ENCODE measurements at regions not wholly inside any gene's neighbourhood (a gene's known extent, or its start where the extent isn't known, plus 50 kb on each side); places are given as distances from the start of the nearest gene placed in this dataset.

DNA sequence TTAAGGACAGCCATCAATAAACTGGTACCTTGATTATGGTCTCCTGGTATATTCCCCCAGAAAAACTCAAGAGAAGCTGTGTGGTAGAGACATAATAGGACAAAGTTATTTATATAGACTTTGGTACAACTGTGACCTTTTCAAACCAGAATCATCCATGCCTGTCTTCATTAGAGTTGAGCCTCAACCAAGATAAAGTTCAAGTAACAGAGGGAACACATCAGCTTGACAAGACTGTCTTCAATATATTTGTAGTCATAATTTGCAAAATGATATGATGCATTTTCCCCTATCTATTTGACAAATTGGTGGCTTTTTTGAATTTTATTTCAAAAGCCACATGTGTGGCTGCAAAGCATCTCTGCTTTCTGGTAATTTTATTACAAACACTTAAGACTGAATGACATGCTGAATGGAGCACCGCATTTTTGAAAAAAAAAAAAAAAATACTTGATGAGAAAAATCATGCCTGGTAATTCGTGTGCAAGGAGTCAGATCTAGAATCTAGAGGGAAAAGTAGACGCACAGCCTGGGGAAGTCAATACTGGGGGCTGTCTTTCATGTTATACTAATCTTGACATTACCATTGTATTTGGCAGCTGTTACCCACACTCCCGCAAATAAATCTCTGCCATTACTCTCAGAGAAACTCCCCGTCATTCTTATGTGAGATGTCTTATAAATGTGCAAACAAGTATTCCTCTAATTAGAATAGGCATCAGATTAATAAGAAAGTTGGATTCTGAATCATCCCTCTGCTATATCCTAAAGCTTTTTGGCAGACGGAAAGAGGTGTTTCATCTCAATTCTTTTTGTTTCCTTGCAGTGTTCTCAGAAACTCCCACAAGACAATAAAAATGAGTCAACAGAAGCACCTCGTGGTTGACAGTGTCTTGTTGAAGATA, 554.8 kb upstream of the CBLB start:
- H3K27ac ChIP-seq: no peak overlapping the region
- no peak for TF ChIP-seq ZFX (IDR thresholded peaks at IDR 0.05)

GRCh38 chr3:106425026-106425425, 556.2 kb upstream of the CBLB start:
- H3K27ac ChIP-seq: no peak overlapping the region
- TF ChIP-seq, protein P1, sequence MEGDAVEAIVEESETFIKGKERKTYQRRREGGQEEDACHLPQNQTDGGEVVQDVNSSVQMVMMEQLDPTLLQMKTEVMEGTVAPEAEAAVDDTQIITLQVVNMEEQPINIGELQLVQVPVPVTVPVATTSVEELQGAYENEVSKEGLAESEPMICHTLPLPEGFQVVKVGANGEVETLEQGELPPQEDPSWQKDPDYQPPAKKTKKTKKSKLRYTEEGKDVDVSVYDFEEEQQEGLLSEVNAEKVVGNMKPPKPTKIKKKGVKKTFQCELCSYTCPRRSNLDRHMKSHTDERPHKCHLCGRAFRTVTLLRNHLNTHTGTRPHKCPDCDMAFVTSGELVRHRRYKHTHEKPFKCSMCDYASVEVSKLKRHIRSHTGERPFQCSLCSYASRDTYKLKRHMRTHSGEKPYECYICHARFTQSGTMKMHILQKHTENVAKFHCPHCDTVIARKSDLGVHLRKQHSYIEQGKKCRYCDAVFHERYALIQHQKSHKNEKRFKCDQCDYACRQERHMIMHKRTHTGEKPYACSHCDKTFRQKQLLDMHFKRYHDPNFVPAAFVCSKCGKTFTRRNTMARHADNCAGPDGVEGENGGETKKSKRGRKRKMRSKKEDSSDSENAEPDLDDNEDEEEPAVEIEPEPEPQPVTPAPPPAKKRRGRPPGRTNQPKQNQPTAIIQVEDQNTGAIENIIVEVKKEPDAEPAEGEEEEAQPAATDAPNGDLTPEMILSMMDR (conservative IDR thresholded peaks at IDR 0.05): no peak
- TF ChIP-seq ZFX (IDR thresholded peaks at IDR 0.05): no peak

GRCh38 chr3:106425916-106426315, 557.1 kb upstream of the CBLB start:
- TF ChIP-seq, protein P1 (conservative IDR thresholded peaks at IDR 0.05): no peak
- TF ChIP-seq ZFX (IDR thresholded peaks at IDR 0.05): no peak
- no peak overlapping the region for H3K27ac ChIP-seq

GRCh38 chr3:106428565-106428994, 559.8 kb upstream of the CBLB start:
- no peak for TF ChIP-seq ZFX (IDR thresholded peaks at IDR 0.05)
- TF ChIP-seq, protein P1 (conservative IDR thresholded peaks at IDR 0.05): no peak
- H3K27ac ChIP-seq: no peak overlapping the region

GRCh38 chr3:106431721-106432120, 562.9 kb upstream of the CBLB start:
- no peak overlapping the region for H3K27ac ChIP-seq
- TF ChIP-seq, protein P1 (conservative IDR thresholded peaks at IDR 0.05): no peak
- TF ChIP-seq ZFX (IDR thresholded peaks at IDR 0.05): no peak

GRCh38 chr3:106435899-106436453, 567.2 kb upstream of the CBLB start:
- TF ChIP-seq, protein P1 (conservative IDR thresholded peaks at IDR 0.05): no peak
- H3K27ac ChIP-seq: no peak overlapping the region

DNA sequence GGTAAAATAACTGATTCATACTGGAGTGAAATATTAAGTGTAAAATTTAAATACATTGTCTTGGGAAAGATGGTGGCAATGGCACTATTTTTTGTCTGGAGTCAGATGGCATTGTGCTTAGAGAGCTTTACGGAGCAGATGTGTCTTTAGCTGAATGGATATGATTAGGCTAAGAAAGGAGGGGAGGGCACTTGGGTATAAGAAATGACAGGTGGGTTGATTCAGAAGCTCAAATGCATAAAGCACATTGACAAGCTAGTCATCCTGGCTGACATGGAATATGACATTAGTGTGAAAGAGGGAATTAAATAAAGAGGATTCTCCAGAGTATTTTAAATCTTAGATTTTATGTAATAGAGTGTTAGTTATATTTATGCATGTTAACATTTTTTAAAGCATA, 570.1 kb upstream of the CBLB start:
- H3K27ac ChIP-seq: no peak overlapping the region
- TF ChIP-seq, protein P1 (conservative IDR thresholded peaks at IDR 0.05): no peak
- no peak for TF ChIP-seq ZFX (IDR thresholded peaks at IDR 0.05)
